Hematopoietic multipotent progenitor cell treated with erythropoietin and hydrocortisone succinate and interleukin-3 and kit ligand, for 15 days (in vitro differentiated cells): ENCODE measurements at regions not wholly inside any gene's neighbourhood (a gene's known extent, or its start where the extent isn't known, plus 50 kb on each side); places are given as distances from the start of the nearest gene placed in this dataset.

ENCODE experiments used
- DNase-seq: peaks from one replicate; pipeline ENCODE4 v3.0.0-alpha.2; 2015; ENCODE audit warnings: low spot score

DNA sequence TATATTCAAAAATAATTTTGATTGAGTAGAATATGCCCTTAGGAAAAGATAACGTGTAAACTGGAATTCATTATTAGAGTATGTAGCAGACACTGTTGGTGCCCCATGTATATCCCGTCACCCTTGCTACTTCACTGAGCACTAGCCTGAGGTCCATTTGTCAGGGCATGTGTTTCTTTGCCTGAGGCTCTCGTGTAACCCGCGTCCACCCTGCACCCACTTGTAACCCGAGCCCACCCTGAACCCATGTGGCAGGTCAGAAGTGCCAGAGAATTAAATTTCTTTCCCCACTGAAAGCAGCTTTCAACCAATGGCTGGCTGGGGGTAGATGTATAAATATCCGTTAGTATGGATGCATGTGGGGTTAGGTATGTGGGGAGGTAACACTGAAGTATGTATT lies 474.2 kb upstream of the ZNF385D start:
- DNase-seq: no peak

DNA sequence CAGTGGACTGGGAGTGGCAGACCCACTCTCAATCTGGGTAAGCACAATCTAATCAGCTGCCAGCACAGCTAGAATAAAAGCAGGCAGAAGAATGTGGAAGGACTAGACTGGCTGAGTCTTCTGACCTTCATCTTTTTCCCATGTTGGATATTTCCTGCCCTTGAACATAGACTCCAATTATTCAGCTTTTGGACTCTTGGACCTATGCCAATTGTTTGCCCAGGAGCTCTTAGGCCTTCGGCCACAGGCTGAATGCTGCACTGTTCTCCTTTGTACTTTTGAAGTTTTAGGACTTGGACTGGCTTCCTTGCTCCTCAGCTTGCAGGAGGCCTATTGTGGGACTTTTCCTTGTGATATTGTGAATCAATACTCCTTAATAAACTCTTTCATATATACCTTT lies 477.7 kb upstream of the ZNF385D start:
- DNase-seq: no peak

DNA sequence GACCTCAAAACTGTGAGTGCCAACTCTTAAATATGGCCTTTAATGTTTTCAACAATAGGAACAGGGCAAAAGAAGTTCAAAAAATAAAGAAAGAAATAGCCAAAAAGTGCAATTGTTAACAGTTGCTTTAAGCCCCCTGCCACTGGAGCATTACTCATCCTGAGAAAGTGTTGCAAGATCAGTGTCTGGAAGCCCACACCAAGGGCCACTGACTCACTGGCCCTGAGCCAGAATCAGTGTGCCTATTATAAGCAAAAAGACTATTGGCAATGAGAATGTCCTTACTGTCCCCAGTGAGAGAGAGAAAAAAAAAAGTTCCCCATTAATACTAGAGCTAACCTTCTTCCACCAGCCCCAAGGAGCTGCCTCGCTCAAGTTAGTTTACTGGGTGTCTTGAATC lies 480.1 kb upstream of the ZNF385D start:
- no peak for DNase-seq

DNA sequence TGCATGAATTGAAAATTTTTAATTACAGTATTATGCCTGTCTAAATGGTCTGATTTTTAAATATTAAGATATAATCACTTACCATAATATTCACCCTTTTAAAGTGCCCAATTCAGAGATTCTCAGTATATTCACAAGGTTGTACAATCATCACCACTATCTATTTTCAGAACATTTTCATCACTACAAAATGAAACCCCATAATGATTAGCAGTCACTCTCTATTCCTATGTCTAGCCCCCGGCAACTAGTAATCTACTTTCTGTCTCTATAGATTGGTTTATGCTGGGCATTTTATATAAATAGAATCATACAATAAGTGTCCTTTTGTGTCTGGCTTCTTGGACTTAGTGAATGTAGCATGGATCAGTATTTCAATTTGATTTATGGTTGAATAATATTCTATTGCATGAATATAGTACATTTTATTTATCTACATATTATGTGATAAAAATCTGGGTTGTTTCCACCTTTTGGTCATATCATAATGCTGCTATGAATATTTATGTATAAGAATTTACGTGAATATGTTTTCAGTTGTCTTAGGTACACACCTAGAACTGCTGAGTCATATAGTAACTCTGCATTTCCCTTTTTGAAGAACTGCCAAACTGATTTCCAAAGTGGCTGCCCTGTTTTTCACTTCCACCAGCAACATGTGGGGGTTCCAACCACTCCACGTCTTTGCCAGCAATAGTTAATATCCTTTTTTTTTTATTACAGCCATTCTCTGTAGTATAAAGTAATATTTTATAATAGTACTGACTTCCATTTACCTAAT lies 485.7 kb upstream of the ZNF385D start:
- no peak for DNase-seq

DNA sequence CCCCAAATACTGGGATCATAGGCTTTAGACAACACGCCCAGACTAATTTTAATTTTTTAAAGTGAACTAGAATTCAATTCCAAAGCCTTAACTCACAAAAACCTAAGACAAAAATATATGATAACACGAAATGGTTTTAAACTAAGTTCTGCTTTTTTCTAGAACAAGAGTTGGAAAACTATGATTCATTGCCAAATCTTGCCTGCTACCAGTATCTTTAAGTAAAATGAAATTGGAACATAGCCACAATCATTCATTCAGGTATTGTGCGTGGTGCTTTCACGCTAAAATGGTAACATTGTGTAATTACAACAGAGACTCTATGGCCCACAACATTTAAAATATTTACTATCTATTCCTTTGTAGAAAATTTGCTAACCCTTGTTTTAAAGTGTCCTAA lies 488.0 kb upstream of the ZNF385D start:
- DNase-seq: no peak

DNA sequence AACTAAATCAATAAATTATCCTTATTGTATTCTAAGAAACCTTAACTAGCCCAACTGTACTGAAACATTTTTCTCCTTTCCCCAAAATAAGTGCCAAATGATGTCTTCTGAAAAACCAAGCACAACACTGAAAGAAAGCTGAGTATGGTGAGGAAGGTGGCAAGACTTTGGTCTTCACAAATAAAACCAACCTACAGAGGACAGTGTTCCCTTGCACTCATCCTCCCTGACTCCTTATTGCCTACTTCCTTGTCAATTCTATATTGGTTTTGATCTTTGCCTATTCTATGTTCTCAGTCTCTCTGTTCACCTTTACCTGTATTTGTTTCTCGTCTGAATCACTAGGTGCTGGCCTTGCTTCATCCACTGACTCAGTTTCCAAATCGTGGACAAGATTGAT lies 490.1 kb upstream of the ZNF385D start:
- no peak for DNase-seq

DNA sequence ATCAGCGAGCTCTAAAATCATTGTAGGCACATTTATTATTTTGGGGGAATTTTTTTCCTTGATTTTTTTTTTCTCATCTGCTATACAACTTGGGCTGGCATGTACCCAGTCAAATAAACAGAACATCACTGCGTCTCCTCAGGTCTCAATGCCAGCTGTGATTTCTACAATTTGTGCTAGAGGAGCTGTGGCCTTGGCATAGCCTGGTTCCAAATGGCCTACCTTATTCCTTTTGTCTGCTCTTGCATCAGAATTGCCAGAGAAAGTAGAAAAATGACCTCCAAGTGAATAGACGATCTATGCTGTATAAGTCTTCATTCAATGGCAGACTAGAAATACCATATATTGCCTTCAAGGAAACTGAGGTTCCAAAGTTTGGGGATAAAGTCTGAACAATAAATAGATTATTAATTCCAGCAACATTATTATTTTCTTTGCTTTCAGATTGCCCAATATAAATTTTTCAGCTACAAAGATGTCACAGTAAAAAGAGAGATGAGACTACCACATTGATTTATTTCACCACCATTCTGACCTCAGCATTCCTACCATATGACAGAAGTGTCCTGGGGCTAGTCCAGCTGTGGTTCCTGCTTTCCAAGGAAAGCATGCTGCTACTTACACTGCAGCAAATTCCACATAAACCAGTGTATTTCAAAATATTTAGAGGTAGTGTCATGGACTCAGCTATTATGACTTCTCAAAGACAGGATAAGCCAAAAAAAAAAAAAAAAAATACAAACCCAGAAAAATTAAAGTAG lies 493.9 kb upstream of the ZNF385D start:
- no peak for DNase-seq

DNA sequence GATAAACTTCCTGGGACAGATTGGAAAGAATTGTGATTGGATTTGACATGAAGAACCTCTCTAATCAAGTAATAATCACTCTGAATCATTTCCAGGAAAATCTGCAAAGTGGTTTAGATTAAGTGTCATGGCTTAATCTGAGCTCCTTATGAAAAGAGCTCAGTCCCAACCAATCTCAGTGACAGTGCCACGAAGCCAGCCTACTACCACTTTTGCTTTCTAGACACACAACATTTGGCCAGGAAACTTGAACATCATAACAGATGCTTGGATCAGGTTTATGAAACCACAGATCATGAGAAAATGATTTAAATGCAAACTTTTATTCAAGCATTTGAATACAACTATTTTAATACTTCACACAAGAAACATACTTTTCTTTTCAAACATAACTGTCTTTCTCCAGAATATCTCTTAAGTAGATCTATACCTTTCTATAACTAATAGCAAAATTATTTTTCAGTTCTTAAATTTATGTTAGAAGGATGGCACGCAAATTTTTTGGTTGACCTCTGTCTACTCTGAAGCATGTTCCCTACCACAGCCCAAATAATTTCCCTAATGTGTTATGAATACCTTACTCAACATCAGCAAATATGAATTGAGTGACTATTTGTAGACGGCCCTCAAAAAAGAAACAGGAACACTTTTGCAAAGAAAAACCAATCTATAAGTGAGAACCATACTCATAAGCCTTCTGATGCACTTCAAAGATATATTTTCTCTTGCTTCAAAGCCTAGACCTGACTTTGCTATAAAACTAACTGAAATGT lies 495.0 kb upstream of the ZNF385D start:
- no peak for DNase-seq

DNA sequence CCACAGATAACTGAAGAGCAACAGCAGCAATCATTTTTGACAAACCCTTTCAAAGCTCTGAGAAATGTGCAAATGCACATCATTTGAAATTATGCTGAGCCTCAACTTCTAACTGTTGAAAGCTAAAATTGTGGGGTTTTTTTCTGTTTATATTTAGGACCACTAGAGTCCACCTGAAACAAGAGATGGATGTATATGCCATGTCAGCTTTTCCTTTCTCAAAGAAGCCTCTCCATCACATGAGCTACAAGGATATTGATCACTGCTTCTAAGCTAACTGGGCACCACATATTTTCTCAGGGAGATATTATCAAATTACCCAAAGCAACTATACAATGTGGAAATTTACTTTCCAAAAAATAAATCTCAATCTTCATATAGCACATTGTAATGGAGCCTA lies 498.6 kb upstream of the ZNF385D start:
- no peak for DNase-seq

DNA sequence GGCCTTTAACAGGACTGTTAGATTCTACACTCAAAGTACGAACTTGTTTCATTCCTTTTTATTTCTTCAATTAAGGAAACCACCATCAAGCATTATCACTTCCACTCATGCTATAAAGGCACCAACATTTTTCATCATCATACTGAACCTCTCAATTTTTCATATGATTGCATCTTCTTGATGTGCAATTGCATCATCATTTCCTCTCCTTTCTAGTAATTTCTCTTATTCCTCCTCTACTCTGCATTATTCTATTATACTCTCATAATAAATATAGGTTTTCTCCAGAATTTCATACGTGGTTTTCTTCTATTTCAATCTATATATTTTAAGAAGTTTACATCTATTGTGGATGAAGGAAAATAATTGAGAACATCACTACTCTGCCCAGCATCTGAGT lies 506.2 kb upstream of the ZNF385D start:
- DNase-seq: no peak

DNA sequence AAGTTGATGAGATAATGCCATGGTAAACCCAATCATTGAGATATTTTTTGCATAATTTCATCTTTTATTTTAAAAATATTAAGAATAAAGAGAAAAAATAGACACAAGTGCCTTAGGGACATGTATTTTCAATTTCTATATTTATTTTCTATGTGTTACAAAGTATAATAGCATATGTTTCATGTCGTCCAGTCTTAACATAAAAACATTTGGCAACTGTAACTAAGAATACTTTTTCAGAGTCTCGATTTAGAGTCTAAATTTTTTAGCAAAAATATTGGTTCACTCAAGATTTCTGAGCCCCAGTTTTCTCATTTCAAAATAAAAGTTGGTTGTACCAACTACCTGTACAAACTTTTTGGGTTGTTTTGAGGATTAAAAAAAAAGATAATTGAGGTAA lies 511.4 kb upstream of the ZNF385D start:
- no peak for DNase-seq

DNA sequence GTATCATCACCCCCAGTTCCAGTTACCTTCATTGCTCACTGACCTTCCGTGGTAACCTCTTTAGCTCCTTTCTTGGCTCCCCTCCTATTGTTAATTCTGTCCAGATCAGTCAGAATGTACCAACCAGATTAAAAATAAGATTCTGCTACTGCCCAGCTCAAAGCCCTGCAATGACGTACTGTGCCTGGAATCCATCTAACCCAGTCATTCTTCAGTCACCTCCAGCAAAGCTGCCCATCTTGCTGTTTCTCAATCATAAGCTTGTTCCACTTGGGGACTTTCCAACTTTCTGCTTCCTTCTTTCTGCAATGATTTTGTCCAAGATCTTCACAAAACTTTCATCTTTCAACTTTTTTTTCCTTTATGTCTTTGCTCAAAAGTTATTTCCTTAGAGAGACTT lies 512.0 kb upstream of the ZNF385D start:
- no peak for DNase-seq

DNA sequence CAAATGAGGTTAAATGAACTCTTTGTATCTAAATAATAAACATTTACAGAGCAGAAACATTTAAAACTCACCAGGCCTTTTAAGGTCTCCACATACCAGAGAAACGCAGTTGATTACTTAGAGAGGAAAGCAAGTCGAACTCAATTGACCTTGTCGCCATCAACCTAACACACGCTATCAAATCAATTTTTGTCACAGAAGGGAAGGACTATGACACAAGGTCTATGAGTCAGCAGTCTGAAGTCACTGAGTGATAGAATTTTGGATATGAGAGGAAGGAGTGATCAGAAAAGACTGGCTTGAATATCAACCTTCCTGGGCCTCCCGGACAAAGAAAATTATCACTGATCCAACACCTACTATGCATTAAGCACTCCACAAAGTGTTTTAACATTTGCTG lies 514.4 kb upstream of the ZNF385D start:
- no peak for DNase-seq

DNA sequence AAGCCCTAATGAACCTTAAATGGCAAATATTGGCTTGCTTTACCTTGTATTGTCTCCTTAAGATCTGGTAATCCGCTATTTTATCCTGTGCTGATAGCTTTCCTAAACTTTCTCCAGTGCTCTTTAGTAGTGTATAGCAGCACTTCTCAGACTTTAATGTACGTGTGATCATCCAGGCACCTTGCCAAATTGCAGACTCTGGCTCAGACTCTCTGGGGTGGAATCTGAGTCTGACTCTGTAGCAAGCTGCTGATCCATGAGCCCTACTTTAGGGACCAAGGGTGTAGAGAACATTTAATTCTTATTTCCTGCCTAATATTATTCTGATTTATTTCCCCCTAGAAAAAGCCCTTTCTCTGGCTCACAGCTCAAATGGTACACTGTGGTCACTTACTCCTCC lies 518.8 kb upstream of the ZNF385D start:
- no peak for DNase-seq

DNA sequence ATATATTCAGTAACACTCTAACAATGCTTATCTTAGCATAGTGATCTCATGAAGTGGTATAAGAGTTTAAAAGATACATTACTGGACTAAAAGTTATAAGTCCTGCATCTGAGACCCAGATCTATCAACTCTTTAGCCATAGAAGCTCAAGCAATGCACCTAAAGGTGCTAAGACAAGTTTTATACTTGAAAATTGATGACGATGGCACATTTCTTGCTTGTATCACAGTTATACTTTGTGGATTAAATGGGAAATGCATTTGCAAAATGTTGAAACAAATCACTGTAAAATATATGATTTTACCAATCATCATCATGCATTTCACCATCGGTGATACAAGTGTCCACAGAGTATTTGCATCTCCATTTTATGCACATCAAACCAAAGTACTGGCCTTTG lies 525.3 kb upstream of the ZNF385D start:
- DNase-seq: no peak

DNA sequence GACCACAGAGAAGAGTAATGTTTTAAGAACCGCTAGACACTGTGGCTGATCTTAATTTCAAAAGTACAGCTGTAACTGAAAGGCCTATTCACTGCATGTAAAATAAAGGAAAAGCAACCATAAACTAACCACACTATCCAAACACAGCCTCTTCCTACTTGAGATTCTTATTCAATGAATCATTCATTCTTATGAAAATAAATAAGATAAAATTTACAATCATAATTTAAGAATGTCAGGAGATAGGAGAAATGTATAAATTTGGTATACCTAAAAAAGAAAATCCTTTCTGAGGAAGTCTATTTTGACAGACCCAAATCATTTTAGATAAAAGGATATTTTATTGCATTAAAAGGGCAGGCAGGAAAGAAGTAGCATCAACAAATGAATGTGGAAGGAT lies 533.5 kb upstream of the ZNF385D start:
- DNase-seq: no peak

DNA sequence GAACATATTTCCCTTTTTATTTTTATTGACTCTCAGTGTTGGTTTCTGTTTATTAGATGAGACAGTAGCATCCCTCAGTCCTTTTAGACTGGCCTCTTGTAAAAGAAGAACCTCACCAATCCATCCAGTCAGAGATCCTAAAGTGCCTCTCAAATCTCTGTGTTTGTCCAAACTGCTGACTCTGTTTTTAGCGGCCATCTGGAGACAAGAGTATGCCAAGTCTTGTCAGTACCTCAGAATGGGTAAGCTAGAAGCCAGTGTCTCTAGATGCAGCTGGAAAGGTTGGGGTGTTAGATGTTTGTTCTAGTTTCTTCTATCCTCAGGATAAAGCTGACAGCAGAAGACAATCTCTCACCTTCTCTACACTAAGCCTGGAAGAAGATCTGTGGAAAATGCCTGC lies 537.7 kb upstream of the ZNF385D start:
- DNase-seq: no peak

DNA sequence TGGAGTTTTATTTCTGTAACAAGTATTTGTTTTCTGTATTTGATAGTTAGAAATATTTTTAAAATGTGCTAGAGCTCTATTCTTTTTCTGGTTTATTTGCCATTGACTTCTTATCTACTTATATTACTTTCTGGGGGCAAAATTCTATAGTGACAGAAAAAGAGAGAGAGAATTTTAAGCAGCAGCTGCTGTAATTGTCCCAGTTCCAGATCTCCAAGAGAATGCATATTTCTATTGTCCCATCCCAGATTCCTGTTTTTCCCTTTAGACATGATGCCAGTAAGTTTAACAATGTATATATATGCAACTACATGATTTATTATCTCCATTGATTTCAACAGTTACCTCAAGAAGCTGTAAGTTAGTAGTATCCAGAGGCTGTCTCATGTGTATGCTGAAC lies 541.7 kb upstream of the ZNF385D start:
- no peak for DNase-seq

DNA sequence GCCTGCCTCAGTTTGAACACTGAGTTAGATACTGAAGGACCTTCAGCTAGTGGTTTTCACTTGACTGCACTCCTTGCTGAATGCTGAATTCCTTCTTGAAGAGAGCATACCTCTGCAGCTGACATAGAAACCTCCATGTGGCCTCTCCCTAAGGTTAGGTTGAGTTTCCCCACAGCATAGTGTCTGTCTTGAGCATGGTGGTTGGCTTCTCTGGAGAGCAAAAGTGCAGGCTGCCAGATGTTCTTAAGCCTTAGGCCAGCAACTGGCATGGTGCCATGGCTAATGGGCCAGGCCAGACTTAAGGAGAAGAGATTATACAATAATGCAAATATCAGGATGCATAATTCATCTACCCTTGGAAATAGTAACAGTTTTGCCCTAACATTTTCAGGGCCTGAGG lies 545.6 kb upstream of the ZNF385D start:
- DNase-seq: no peak

DNA sequence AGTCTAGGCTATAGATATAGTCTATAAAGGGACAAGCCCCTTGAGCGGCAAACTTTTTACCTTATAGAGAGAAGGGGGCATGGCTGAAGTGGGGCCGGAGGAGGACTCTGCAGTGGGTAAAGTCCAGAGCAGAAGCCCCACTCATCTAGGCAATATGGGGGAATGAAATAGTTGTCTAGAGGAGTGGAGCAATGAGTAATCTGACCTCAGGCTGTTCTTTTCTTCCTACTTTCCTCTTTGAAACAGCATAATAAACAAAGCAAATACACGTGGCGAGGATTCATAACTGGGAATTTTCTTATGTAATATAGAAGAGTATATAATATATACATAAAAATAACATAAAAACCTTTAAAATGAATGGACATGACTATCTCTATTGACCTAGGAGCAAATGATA lies 546.4 kb upstream of the ZNF385D start:
- no peak for DNase-seq

DNA sequence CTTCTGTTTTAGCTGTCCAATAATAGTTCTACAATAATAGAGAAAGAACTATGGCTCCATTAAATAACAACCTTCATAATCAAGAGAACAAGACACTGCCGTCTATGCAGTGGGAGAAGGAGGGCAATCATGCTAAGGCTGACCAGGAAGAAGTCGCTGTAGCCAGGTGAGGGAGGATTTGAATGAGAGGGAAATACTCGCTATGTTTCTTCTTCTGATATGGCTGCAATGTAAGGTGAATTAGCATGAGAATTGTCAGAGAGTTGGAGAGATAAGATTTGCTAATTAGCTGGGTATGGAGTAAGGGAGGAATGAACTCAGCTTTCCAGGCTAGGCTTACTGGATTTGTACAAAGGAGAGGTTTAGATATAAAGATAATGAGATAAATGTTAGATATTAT lies 555.4 kb upstream of the ZNF385D start:
- no peak for DNase-seq

DNA sequence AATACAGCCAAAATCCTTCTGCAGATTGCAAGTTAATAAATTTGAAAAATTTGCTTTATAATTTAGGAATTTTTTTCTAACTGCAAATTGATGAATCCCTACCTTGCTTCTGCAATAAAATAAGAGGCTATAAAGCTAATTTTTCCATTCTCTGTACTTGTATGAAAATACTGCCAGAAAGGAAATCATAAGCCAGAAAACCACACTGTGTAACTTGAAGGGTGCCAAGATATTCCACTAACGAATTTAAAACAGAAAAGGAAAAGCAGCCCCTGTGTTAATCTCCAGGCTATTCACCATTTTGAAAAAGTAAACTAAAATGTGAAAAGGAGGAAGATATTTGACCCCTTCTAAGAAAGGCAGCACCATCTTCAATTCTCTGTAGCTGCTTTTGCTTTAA lies 557.9 kb upstream of the ZNF385D start:
- no peak for DNase-seq

DNA sequence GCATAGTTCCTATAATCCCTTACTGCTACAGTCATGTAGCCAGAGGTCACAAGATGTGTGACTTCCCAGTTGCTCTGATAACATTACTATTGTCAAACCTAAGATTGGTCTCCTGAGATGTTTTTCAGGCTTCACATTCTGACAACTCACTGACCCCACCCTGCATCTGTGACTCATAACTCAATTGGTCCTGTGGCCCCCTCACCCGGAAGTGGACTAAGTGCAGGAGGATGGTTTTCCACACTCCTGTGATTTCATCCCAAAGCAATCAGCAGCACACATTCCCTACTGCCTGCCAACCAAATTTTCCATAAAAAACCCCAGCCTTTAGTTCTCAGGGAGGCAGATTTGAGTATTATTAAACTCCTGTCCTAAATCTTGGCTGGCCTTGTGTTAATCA lies 564.9 kb upstream of the ZNF385D start:
- no peak for DNase-seq
